ENCODE measurements at regions not wholly inside any gene's neighbourhood (a gene's known extent, or its start where the extent isn't known, plus 50 kb on each side); places are given as distances from the start of the nearest gene placed in this dataset.

- no peaks in the 10 kb centered on the region for H3K4me1 ChIP-seq
- no peaks in the 10 kb centered on the region for H3K9me3 ChIP-seq
- 67 to 79% (median 74%) methylated on average over 4 to 6 of the region's 6 CpGs for WGBS, 5 donors
- no peak for DNase-seq
- no peaks in the 10 kb centered on the region for H3K36me3 ChIP-seq
- H3K27ac ChIP-seq, result no peak overlapping the region
- intact Hi-C loops (cut with DNase I; ENCODE audit: low total_unique reads), result no loop called here
- TF ChIP-seq CTCF (IDR thresholded peaks at IDR 0.05 in 8 of 11, conservative IDR thresholded peaks at IDR 0.05 in 3 of 11) (no peak), POLR2A (IDR thresholded peaks at IDR 0.05) (no peak), POLR2AphosphoS5 (IDR thresholded peaks at IDR 0.05) (no peak)
- H3K4me3 ChIP-seq, result no peak overlapping the region
- H3K27me3 ChIP-seq (replicated peaks in 1 of 7), result peaks cover 0 to 24% (median 0%) of the 10 kb centered on the region in 7 donors
Observed at GRCh38 chr6:40340957-40341356, 246.2 kb downstream of the LRFN2 start.

- DNase-seq, result no peak
- H3K4me1 ChIP-seq, result no peaks in the 10 kb centered on the region
- no peak overlapping the region for H3K27ac ChIP-seq
- peaks cover 0 to 32% (median 0%) of the 10 kb centered on the region in 7 donors for H3K27me3 ChIP-seq (replicated peaks in 1 of 7)
- TF ChIP-seq POLR2A (IDR thresholded peaks at IDR 0.05) (no peak), CTCF (IDR thresholded peaks at IDR 0.05 in 8 of 11, conservative IDR thresholded peaks at IDR 0.05 in 3 of 11) (no peak), POLR2AphosphoS5 (IDR thresholded peaks at IDR 0.05) (no peak)
- H3K36me3 ChIP-seq, result no peaks in the 10 kb centered on the region
- no peak overlapping the region for H3K4me3 ChIP-seq
- WGBS, 5 donors, result 84 to 94% (median 89%) methylated on average over 8 of the region's 8 CpGs
- no peaks in the 10 kb centered on the region for H3K9me3 ChIP-seq
- intact Hi-C loops (cut with DNase I; ENCODE audit: low total_unique reads), result no loop called here
Observed at GRCh38 chr6:40340196-40340595, 247.0 kb downstream of the LRFN2 start.

GRCh38 chr6:40338306-40338705, 248.9 kb downstream of the LRFN2 start:
- Histone ChIP-seq H3K36me3 (no peaks in the 10 kb centered on the region), H3K27me3 (replicated peaks in 1 of 7) (peaks cover 0 to 49% (median 0%) of the 10 kb centered on the region in 7 donors), H3K4me3 (no peak overlapping the region), H3K9me3 (no peaks in the 10 kb centered on the region), H3K4me1 (no peaks in the 10 kb centered on the region), H3K27ac (no peak overlapping the region)
- no peak for DNase-seq
- WGBS, 5 donors, result 78 to 86% (median 84%) methylated on average over 7 of the region's 7 CpGs
- no peak for TF ChIP-seq CTCF (IDR thresholded peaks at IDR 0.05 in 8 of 11, conservative IDR thresholded peaks at IDR 0.05 in 3 of 11)
- no peak for TF ChIP-seq POLR2AphosphoS5 (IDR thresholded peaks at IDR 0.05)
- TF ChIP-seq POLR2A (IDR thresholded peaks at IDR 0.05), result no peak
- intact Hi-C loops (cut with DNase I; ENCODE audit: low total_unique reads), result no loop called here

GRCh38 chr6:40336940-40337760, 250.0 kb downstream of the LRFN2 start:
- Histone ChIP-seq H3K9me3 (no peaks in the 10 kb centered on the region), H3K27me3 (replicated peaks in 1 of 7) (peaks cover 0 to 49% (median 0%) of the 10 kb centered on the region in 7 donors), H3K27ac (no peak overlapping the region), H3K4me3 (no peak overlapping the region), H3K36me3 (no peaks in the 10 kb centered on the region), H3K4me1 (no peaks in the 10 kb centered on the region)
- intact Hi-C loops (cut with DNase I; ENCODE audit: low total_unique reads), result no loop called here
- 83% methylated on average over 8 to 10 of the region's 10 CpGs for WGBS, 5 donors
- no peak for DNase-seq
- TF ChIP-seq POLR2A (IDR thresholded peaks at IDR 0.05) (no peak), POLR2AphosphoS5 (IDR thresholded peaks at IDR 0.05) (no peak), CTCF (IDR thresholded peaks at IDR 0.05 in 8 of 11, conservative IDR thresholded peaks at IDR 0.05 in 3 of 11) (no peak)
